ENCODE measurements at regions not wholly inside any gene's neighbourhood (a gene's known extent, or its start where the extent isn't known, plus 50 kb on each side); places are given as distances from the start of the nearest gene placed in this dataset.

- no peak for DNase-seq
Observed at GRCh38 chr4:66923081-66923865, 622.0 kb downstream of the CENPC start.

GRCh38 chr4:66921433-66921832 lies 623.9 kb downstream of the CENPC start:
- DNase-seq = no peak

- DNase-seq = no peak
Observed at GRCh38 chr4:66920514-66920913, 624.8 kb downstream of the CENPC start.

- DNase-seq = no peak
Observed at GRCh38 chr4:66911880-66912279, 633.4 kb downstream of the CENPC start.

- no peak for DNase-seq
Observed at GRCh38 chr4:66906314-66906713, 639.0 kb downstream of the CENPC start.

GRCh38 chr4:66899422-66900065 lies 645.8 kb downstream of the CENPC start:
- no peak for DNase-seq

GRCh38 chr4:66893807-66894206 lies 651.5 kb downstream of the CENPC start:
- no peak for DNase-seq

- DNase-seq = no peak
Observed at GRCh38 chr4:66887061-66887460, 658.2 kb downstream of the CENPC start.

- DNase-seq = no peak
Observed at GRCh38 chr4:66885501-66886165, 659.7 kb downstream of the CENPC start.

GRCh38 chr4:66876946-66877345 lies 668.4 kb downstream of the CENPC start:
- DNase-seq = no peak

GRCh38 chr4:66872661-66873060 lies 672.6 kb downstream of the CENPC start:
- DNase-seq = no peak

- DNase-seq = no peak
Observed at GRCh38 chr4:66863481-66863880, 681.8 kb downstream of the CENPC start.

GRCh38 chr4:66855956-66856355 lies 689.3 kb downstream of the CENPC start:
- DNase-seq = no peak

- DNase-seq = no peak
Observed at GRCh38 chr4:66853845-66854244, 691.5 kb downstream of the CENPC start.

GRCh38 chr4:66852843-66853242 lies 692.5 kb downstream of the CENPC start:
- no peak for DNase-seq

GRCh38 chr4:66849596-66849995 lies 695.7 kb downstream of the CENPC start:
- no peak for DNase-seq

- DNase-seq = no peak
Observed at GRCh38 chr4:66842724-66843088, 702.6 kb downstream of the CENPC start.

- DNase-seq = no peak
Observed at GRCh38 chr4:66842026-66842723, 703.1 kb downstream of the CENPC start.

- no peak for DNase-seq
Observed at GRCh38 chr4:66840178-66840577, 705.1 kb downstream of the CENPC start.

- DNase-seq = no peak
Observed at GRCh38 chr4:66837279-66837922, 707.9 kb downstream of the CENPC start.

GRCh38 chr4:66829310-66829709 lies 716.0 kb downstream of the CENPC start:
- DNase-seq = no peak

- no peak for DNase-seq
Observed at GRCh38 chr4:66820681-66821080, 724.6 kb downstream of the CENPC start.

GRCh38 chr4:66814277-66814676 lies 731.0 kb downstream of the CENPC start:
- DNase-seq = no peak
